ENCODE measurements at regions not wholly inside any gene's neighbourhood (a gene's known extent, or its start where the extent isn't known, plus 50 kb on each side); places are given as distances from the start of the nearest gene placed in this dataset.

- TF ChIP-seq CTCF (IDR thresholded peaks at IDR 0.05) = no peak
Measured at GRCh38 chr19:28303502-28303901, 909.4 kb downstream of the UQCRFS1 start.

GRCh38 chr19:28301961-28302360 lies 911.0 kb downstream of the UQCRFS1 start:
- TF ChIP-seq CTCF (IDR thresholded peaks at IDR 0.05) = no peak

GRCh38 chr19:28301463-28301862 lies 911.5 kb downstream of the UQCRFS1 start:
- no peak for TF ChIP-seq CTCF (IDR thresholded peaks at IDR 0.05)

GRCh38 chr19:28299649-28300048 lies 913.3 kb downstream of the UQCRFS1 start:
- no peak for TF ChIP-seq CTCF (IDR thresholded peaks at IDR 0.05)

GRCh38 chr19:28297586-28298157 lies 915.3 kb downstream of the UQCRFS1 start:
- TF ChIP-seq CTCF (IDR thresholded peaks at IDR 0.05) = no peak

GRCh38 chr19:28297036-28297435 lies 915.9 kb downstream of the UQCRFS1 start:
- TF ChIP-seq CTCF (IDR thresholded peaks at IDR 0.05) = no peak

- no peak for TF ChIP-seq CTCF (IDR thresholded peaks at IDR 0.05)
Measured at GRCh38 chr19:28296506-28296905, 916.4 kb downstream of the UQCRFS1 start.

GRCh38 chr19:28294395-28294794 lies 918.6 kb downstream of the UQCRFS1 start:
- no peak for TF ChIP-seq CTCF (IDR thresholded peaks at IDR 0.05)

Data from LNCAP (cell line).